Fibroblast of the aortic adventitia (primary cell): ENCODE measurements at regions not wholly inside any gene's neighbourhood (a gene's known extent, or its start where the extent isn't known, plus 50 kb on each side); places are given as distances from the start of the nearest gene placed in this dataset.

ENCODE experiments used
- DNase-seq: peaks from one replicate; pipeline ENCODE4 v3.0.0-alpha.2; 2010; ENCODE audit warnings: low read depth
- H3K4me3 ChIP-seq: 2 replicates; pipeline ENCODE4 v1.5.1; 2011; ENCODE audit warnings: low read depth, mild to moderate bottlenecking, control low read depth, low read length, moderate library complexity
- TF ChIP-seq, protein P1 (sequence below): IDR thresholded peaks from 2 replicates; pipeline ENCODE4 v1.5.1; 2011; ENCODE audit warnings: mild to moderate bottlenecking, low read length, control low read depth, inconsistent platforms; ENCODE audit not compliant: insufficient read depth

DNA sequence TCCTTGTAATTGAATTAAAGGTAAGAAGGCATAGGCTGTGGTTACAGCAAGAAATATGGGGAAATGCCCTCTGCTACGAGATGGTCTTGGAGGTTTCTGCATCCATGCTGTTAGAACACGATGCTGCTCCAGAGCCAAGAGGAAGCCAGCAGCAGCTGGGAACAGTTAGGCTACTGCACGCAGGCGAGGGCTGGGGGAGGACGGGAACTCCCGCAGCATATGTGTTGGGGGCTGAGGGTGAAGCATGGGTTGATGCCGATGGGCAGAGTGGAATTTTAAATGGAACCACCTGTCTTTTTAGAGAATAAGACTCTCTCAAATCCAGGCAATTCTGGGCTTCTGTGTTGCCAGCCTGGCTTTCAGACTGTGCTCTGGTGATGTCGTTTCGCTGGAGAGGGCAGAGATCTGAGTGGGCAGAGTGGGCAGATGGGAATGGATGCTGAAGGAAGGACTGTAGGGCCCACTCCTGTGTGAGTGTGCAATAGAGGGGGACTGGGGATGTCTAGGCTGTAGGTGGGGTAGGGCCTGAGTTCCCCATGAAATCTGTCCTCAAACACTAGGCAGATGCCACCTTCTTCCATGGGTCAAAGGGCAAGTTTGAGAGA is 417.0 kb upstream of the TPM1 start:
- DNase-seq, result peak; percentile 42
- H3K4me3 ChIP-seq, result no peak overlapping the region
- TF ChIP-seq, protein P1, sequence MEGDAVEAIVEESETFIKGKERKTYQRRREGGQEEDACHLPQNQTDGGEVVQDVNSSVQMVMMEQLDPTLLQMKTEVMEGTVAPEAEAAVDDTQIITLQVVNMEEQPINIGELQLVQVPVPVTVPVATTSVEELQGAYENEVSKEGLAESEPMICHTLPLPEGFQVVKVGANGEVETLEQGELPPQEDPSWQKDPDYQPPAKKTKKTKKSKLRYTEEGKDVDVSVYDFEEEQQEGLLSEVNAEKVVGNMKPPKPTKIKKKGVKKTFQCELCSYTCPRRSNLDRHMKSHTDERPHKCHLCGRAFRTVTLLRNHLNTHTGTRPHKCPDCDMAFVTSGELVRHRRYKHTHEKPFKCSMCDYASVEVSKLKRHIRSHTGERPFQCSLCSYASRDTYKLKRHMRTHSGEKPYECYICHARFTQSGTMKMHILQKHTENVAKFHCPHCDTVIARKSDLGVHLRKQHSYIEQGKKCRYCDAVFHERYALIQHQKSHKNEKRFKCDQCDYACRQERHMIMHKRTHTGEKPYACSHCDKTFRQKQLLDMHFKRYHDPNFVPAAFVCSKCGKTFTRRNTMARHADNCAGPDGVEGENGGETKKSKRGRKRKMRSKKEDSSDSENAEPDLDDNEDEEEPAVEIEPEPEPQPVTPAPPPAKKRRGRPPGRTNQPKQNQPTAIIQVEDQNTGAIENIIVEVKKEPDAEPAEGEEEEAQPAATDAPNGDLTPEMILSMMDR, result no peak

- no peak for DNase-seq
Measured at GRCh38 chr15:62626903-62627302, 415.6 kb upstream of the TPM1 start.

GRCh38 chr15:62631076-62631724 is 411.3 kb upstream of the TPM1 start:
- TF ChIP-seq, protein P1, result no peak

More at GRCh38 chr15:62626903-62627302, 415.6 kb upstream of the TPM1 start:
- TF ChIP-seq, protein P1, result no peak
- no peak overlapping the region for H3K4me3 ChIP-seq

GRCh38 chr15:62636823-62637573 is 405.5 kb upstream of the TPM1 start:
- no peak overlapping the region for H3K4me3 ChIP-seq
- TF ChIP-seq, protein P1, result no peak
- no peak for DNase-seq

More at GRCh38 chr15:62631076-62631724, 411.3 kb upstream of the TPM1 start:
- no peak for DNase-seq
- H3K4me3 ChIP-seq, result no peak overlapping the region

DNA sequence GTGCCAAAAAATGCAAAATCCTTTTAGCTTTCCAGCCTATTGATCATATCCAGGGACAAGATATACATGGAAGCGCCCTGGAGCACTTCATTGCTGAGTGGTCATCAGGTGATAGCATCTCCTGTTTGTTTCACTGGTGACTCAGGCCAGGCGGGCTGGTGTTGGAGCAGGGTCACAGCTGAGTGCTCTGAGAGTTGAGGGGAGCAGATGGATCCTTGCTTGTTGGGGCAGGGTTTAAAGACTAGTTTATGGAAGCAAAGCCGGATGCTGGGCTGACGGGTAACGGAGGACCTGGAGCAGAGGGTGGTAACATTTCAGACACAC is 405.0 kb upstream of the TPM1 start:
- H3K4me3 ChIP-seq, result no peak overlapping the region
- DNase-seq, result no peak
- TF ChIP-seq, protein P1, result no peak

- TF ChIP-seq, protein P1, result no peak
- no peak overlapping the region for H3K4me3 ChIP-seq
- DNase-seq, result no peak
Measured at GRCh38 chr15:62637950-62638619, 404.5 kb upstream of the TPM1 start.
